GM12865 (cell line): ENCODE measurements at regions not wholly inside any gene's neighbourhood (a gene's known extent, or its start where the extent isn't known, plus 50 kb on each side); places are given as distances from the start of the nearest gene placed in this dataset.

ENCODE experiments used
- DNase-seq: peaks from one replicate; pipeline ENCODE4 v3.0.0; 2010; ENCODE audit warnings: low read depth
- H3K4me3 ChIP-seq: 2 replicates; pipeline ENCODE4 v1.5.1; 2011; ENCODE audit warnings: mild to moderate bottlenecking, low read depth, low read length, control low read depth
- CTCF ChIP-seq: IDR thresholded peaks from 2 replicates; pipeline ENCODE4 v1.5.1; 2011; ENCODE audit warnings: low read length, control low read depth, low read depth, inconsistent platforms; ENCODE audit not compliant: insufficient read depth; ENCODE audit errors: missing control alignments

DNA sequence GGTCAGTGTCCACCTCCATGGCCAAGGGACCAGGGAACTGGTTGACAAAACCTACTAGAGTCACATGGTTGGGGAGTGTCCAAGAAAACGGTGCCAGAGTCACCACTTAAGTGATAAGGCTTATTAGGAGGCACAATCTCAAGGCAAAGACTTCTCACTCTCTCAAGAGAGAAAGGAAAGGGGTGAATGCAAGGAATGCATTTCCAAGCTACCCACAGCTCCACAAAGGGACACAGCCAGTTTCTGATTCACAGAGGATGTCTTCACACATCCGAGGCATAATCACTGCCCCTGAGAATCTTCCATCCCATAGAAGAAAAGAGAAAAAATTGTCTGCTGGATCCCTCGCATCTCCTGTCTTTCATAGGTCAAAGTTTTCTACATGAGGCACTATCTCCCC is 269.3 kb downstream of the TNS1 start:
- no peak for DNase-seq
- no peak for TF ChIP-seq CTCF
- H3K4me3 ChIP-seq, result no peak overlapping the region

DNA sequence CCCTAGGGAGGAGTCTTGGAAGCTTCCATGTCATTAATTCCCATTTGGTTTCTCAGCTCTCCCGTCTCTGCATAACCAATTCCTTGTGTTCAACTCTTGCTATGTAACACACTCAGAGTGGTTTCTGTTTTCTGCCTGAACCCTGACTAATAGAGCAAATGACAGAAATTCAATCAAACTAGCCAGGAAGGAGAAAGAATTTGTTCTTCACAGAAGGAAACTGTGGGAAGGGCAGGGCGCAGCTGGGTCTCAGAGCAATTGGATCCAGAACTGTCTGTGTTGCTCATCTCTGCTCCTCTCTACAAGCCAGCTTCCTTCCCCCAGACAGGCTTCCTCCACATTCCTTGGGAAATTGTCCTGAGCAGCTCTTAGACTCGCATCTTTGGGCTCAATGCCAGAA is 269.8 kb downstream of the TNS1 start:
- DNase-seq, result no peak
- TF ChIP-seq CTCF, result no peak
- H3K4me3 ChIP-seq, result no peak overlapping the region

GRCh38 chr2:217731805-217732204 is 271.0 kb downstream of the TNS1 start:
- no peak for TF ChIP-seq CTCF
- no peak overlapping the region for H3K4me3 ChIP-seq
- DNase-seq, result no peak

DNA sequence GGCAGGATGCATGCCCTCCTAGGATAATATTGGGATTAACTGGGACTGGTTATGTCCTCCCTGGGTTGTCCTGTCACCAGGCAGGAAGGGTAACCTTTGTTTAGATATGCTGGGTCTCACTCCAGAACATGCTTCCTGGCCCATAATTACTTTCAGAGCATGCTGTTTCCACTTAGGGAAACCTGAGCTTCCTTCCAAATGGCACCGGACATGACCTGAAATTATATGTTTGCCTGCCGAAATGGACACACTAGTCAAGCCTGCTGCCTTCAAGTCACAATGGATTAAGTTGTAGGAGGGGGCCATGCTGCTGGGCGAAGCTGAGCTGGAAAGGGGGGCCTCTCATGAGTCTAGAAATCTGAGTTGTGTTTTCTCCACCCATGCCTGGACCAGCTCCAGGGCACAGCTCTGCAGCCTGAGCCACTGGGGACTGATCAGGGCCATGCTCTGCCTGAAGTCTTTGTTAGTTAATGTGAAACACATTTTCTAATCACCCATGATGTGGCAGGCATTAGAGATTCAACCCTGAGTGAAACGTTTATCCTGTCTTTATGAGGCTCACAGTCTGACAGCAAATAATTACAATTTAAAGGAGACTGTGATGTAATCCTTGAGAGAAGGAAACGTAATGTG is 273.3 kb downstream of the TNS1 start:
- H3K4me3 ChIP-seq, result no peak overlapping the region
- DNase-seq, result no peak
- TF ChIP-seq CTCF, result no peak

DNA sequence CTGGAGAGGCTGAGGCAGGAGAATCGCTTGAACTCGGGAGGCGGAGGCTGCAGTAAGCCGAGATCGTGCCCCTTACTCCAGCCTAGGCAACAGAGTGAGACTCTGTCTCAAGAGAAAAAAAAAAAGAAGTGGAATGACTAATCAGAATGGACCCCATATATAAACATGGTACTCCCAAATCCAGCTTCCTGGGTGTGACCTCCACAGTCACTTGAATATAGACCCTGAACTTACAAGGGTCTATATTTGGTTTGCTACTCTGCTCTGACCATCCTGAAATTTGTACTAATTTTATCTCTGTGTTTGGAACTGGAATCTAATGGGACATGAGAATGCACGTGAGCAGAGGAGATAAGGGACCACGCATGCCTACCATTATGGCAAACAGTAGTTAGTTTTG is 275.0 kb downstream of the TNS1 start:
- DNase-seq, result no peak
- H3K4me3 ChIP-seq, result no peak overlapping the region
- TF ChIP-seq CTCF, result no peak

GRCh38 chr2:217725409-217725808 is 277.4 kb downstream of the TNS1 start:
- no peak for DNase-seq
- TF ChIP-seq CTCF, result no peak
- H3K4me3 ChIP-seq, result no peak overlapping the region

- no peak for DNase-seq
- H3K4me3 ChIP-seq, result no peak overlapping the region
- TF ChIP-seq CTCF, result no peak
These were observed 278.3 kb downstream of the TNS1 start for GRCh38 chr2:217724471-217724870.
